ENCODE measurements at regions not wholly inside any gene's neighbourhood (a gene's known extent, or its start where the extent isn't known, plus 50 kb on each side); places are given as distances from the start of the nearest gene placed in this dataset.

GRCh38 chr18:54020966-54021365, 203.5 kb downstream of the MBD2 start:
- Histone ChIP-seq H3K18ac (ENCODE audit: low read depth, low read length) (no peak overlapping the region), H3K4ac (ENCODE audit: low read depth, low read length) (no peak overlapping the region), H2AFZ (replicated peaks; ENCODE audit: low read length, poor library complexity) (no peak overlapping the region), H2BK5ac (ENCODE audit: low read depth, low read length, poor library complexity, severe bottlenecking) (no peak overlapping the region), H3K4me3 (ENCODE audit: insufficient read depth, low read depth, low read length) (no peak overlapping the region), H2AK5ac (ENCODE audit: low read depth, low read length) (no peak overlapping the region), H3K36me3 (ENCODE audit: control insufficient read depth, insufficient read depth, low read length) (no peaks in the 10 kb centered on the region), H3K9ac (ENCODE audit: low read depth, low read length) (no peak overlapping the region), H3K56ac (ENCODE audit: extremely low read depth, insufficient read depth, low read length) (no peak overlapping the region), H2BK120ac (ENCODE audit: low read depth, low read length) (no peak overlapping the region), H2BK20ac (ENCODE audit: low read depth, low read length) (no peak overlapping the region), H2AK9ac (replicated peaks; ENCODE audit: low read depth, low read length, poor library complexity) (no peak overlapping the region), H3K79me1 (ENCODE audit: low read depth in 1 of 2, low read length in 2 of 2) (no peaks in the 10 kb centered on the region), H2BK15ac (ENCODE audit: low read depth, low read length) (no peak overlapping the region), H3K4me2 (ENCODE audit: low read depth, low read length) (no peak overlapping the region), H3K9me1 (ENCODE audit: insufficient read depth, low read length) (no peaks in the 10 kb centered on the region), H4K8ac (ENCODE audit: low read depth in 2 of 2, low read length in 2 of 2) (no peak overlapping the region), H3K4me1 (ENCODE audit: control insufficient read depth, insufficient read depth, low read length) (no peaks in the 10 kb centered on the region), H3K9me3 (ENCODE audit: control insufficient read depth, insufficient read depth, low read length) (peaks cover 12% of the 10 kb centered on the region), H4K20me1 (ENCODE audit: insufficient read depth, low read length) (no peaks in the 10 kb centered on the region), H3K23ac (ENCODE audit: low read depth, low read length) (no peak overlapping the region), H3K27ac (ENCODE audit: insufficient read depth, low read length) (no peak overlapping the region), H4K91ac (ENCODE audit: insufficient read depth, low read depth, low read length) (no peak overlapping the region), H4K5ac (ENCODE audit: low read depth, low read length) (no peak overlapping the region), H3K27me3 (ENCODE audit: control insufficient read depth, insufficient read depth, low read length) (no peaks in the 10 kb centered on the region), H3K14ac (replicated peaks; ENCODE audit: low read depth, low read length) (no peak overlapping the region)
- POLR2A ChIA-PET (ENCODE audit: unreplicated experiment) = no interaction called here
- ATAC-seq (ENCODE audit: low read depth) = no peak
- TF ChIP-seq CEBPB (IDR thresholded peaks at IDR 0.05; ENCODE audit: low read depth, low read length) = no peak
- TF ChIP-seq NFE2L2 (IDR thresholded peaks at IDR 0.05; ENCODE audit: low read depth, low read length) = no peak
- no peak for TF ChIP-seq MXI1 (IDR thresholded peaks at IDR 0.05; ENCODE audit: borderline replicate concordance, low read depth, low read length)
- TF ChIP-seq BHLHE40 (IDR thresholded peaks at IDR 0.05; ENCODE audit: low read depth, low read length) = no peak
- TF ChIP-seq ELK1 (IDR thresholded peaks at IDR 0.05; ENCODE audit: borderline replicate concordance, low read depth, low read length) = no peak
- no peak for TF ChIP-seq CHD1 (IDR thresholded peaks at IDR 0.05; ENCODE audit: low read depth, low read length)
- no peak for TF ChIP-seq RAD21 (IDR thresholded peaks at IDR 0.05; ENCODE audit: low read length)
- TF ChIP-seq MAZ (IDR thresholded peaks at IDR 0.05; ENCODE audit: borderline replicate concordance, low read depth, low read length) = no peak
- no peak for TF ChIP-seq RCOR1 (IDR thresholded peaks at IDR 0.05; ENCODE audit: insufficient replicate concordance, low read length)
- no peak for TF ChIP-seq CTCF (conservative IDR thresholded peaks at IDR 0.05; ENCODE audit: low read depth, low read length)
- no peak for TF ChIP-seq USF2 (IDR thresholded peaks at IDR 0.05; ENCODE audit: low read depth, low read length)
- TF ChIP-seq POLR2A (IDR thresholded peaks at IDR 0.05; ENCODE audit: low read depth, low read length) = no peak
- no peak for TF ChIP-seq FOS (IDR thresholded peaks at IDR 0.05; ENCODE audit: low read depth, low read length)
- TF ChIP-seq SMC3 (IDR thresholded peaks at IDR 0.05; ENCODE audit: low read depth, low read length) = no peak
- intact Hi-C loops (cut with micrococcal nuclease) (no loop called here), in situ Hi-C loops (cut with MboI; ENCODE audit: low sequenced_read_pairs) (no loop called here), dilution Hi-C loops (cut with HindIII; ENCODE audit: low sequenced_read_pairs, unreplicated experiment) (no loop called here)
- CTCF ChIA-PET = no interaction called here
- no peak for DNase-seq
- no TSS peak for BruUV-seq (replicated peaks)

All from IMR-90 (cell line).